H9 (cell line): ENCODE measurements at regions not wholly inside any gene's neighbourhood (a gene's known extent, or its start where the extent isn't known, plus 50 kb on each side); places are given as distances from the start of the nearest gene placed in this dataset.

Experiments used
- DNase-seq: peaks from one replicate; pipeline ENCODE4 v3.0.0-alpha.2; 2017
- H2AFZ ChIP-seq: one replicate; pipeline ENCODE4 v1.6.1; 2013; ENCODE audit warnings: mild to moderate bottlenecking, low read length, control low read depth, moderate library complexity
- H2AK5ac ChIP-seq: 2 replicates; pipeline ENCODE4 v1.6.1; 2013; ENCODE audit warnings: low read length, control low read depth, mixed read lengths; ENCODE audit not compliant: insufficient read length
- H2BK120ac ChIP-seq: one replicate; pipeline ENCODE4 v1.6.1; 2013; ENCODE audit warnings: low read depth, mild to moderate bottlenecking, low read length, control low read depth, inconsistent platforms; ENCODE audit not compliant: poor library complexity, severe bottlenecking
- H2BK12ac ChIP-seq: 2 replicates; pipeline ENCODE4 v1.6.1; 2013; ENCODE audit warnings: low read length, control low read depth, mixed read lengths, low read depth; ENCODE audit not compliant: insufficient read length
- H2BK15ac ChIP-seq: 2 replicates; pipeline ENCODE4 v1.6.1; 2013; ENCODE audit warnings: low read depth, low read length, control low read depth
- H2BK20ac ChIP-seq: one replicate; pipeline ENCODE4 v1.6.1; 2013; ENCODE audit warnings: low read depth, mild to moderate bottlenecking, low read length, control low read depth, inconsistent platforms; ENCODE audit not compliant: poor library complexity, severe bottlenecking
- H2BK5ac ChIP-seq: 2 replicates; pipeline ENCODE4 v1.6.1; 2013; ENCODE audit warnings: low read length, control low read depth, mixed read lengths; ENCODE audit not compliant: insufficient read length
- H3K14ac ChIP-seq: 2 replicates; pipeline ENCODE4 v1.6.1; 2013; ENCODE audit warnings: low read length, control low read depth; ENCODE audit not compliant: insufficient read depth
- H3K18ac ChIP-seq: 2 replicates; pipeline ENCODE4 v1.6.1; 2013; ENCODE audit warnings: low read depth, mild to moderate bottlenecking, mixed read lengths, low read length, control low read depth; ENCODE audit not compliant: insufficient read length
- H3K23ac ChIP-seq: 2 replicates; pipeline ENCODE4 v1.6.1; 2013; ENCODE audit warnings: low read length, control low read depth, mixed read lengths, low read depth; ENCODE audit not compliant: insufficient read length
- H3K23me2 ChIP-seq: 2 replicates; pipeline ENCODE4 v1.6.1; 2013; ENCODE audit warnings: low read depth, mild to moderate bottlenecking, mixed read lengths, low read length, control low read depth; ENCODE audit not compliant: insufficient read length, poor library complexity, severe bottlenecking
- H3K27ac ChIP-seq: 2 replicates; pipeline ENCODE4 v1.5.1; 2013; ENCODE audit warnings: low read length, control low read depth, mixed read lengths, low read depth; ENCODE audit not compliant: insufficient read length
- H3K27me3 ChIP-seq: 2 replicates; pipeline ENCODE4 v1.6.1; 2013; ENCODE audit warnings: low read length, control low read depth, inconsistent platforms; ENCODE audit not compliant: insufficient read depth
- H3K4ac ChIP-seq: 2 replicates; pipeline ENCODE4 v1.6.1; 2013; ENCODE audit warnings: low read depth, mild to moderate bottlenecking, control low read depth, inconsistent platforms, low read length, moderate library complexity
- H3K4me1 ChIP-seq: 2 replicates; pipeline ENCODE4 v1.6.1; 2013; ENCODE audit warnings: low read length, control low read depth, inconsistent platforms; ENCODE audit not compliant: insufficient read depth
- H3K4me2 ChIP-seq: 2 replicates; pipeline ENCODE4 v1.6.1; 2013; ENCODE audit warnings: low read length, control low read depth, mixed read lengths; ENCODE audit not compliant: insufficient read length, insufficient read depth
- H3K56ac ChIP-seq: 2 replicates; pipeline ENCODE4 v1.6.1; 2013; ENCODE audit warnings: low read depth, mild to moderate bottlenecking, mixed read lengths, low read length, control low read depth; ENCODE audit not compliant: insufficient read length
- H3K79me1 ChIP-seq: 2 replicates; pipeline ENCODE4 v1.6.1; 2013; ENCODE audit warnings: low read depth, mild to moderate bottlenecking, moderate library complexity, low read length, control low read depth, inconsistent platforms; ENCODE audit not compliant: insufficient read depth, poor library complexity, severe bottlenecking
- H3K79me2 ChIP-seq: 2 replicates; pipeline ENCODE4 v1.6.1; 2013; ENCODE audit warnings: low read length, control low read depth, inconsistent platforms; ENCODE audit not compliant: insufficient read depth
- H3K9ac ChIP-seq: 2 replicates; pipeline ENCODE4 v1.6.1; 2013; ENCODE audit warnings: low read length, control low read depth, mixed read lengths; ENCODE audit not compliant: insufficient read length; ENCODE audit errors: extremely low read depth
- H3K9me3 ChIP-seq: one replicate; pipeline ENCODE4 v1.6.1; 2013; ENCODE audit warnings: low read depth, low read length, inconsistent platforms; ENCODE audit not compliant: control insufficient read depth
- H3T11ph ChIP-seq: one replicate; pipeline ENCODE4 v1.6.1; 2013; ENCODE audit warnings: mild to moderate bottlenecking, low read length, control low read depth, inconsistent platforms
- H4K20me1 ChIP-seq: one replicate; pipeline ENCODE4 v1.6.1; 2013; ENCODE audit not compliant: control insufficient read depth, insufficient read length, insufficient read depth
- H4K5ac ChIP-seq: 2 replicates; pipeline ENCODE4 v1.6.1; 2013; ENCODE audit warnings: low read depth, mild to moderate bottlenecking, mixed read lengths, low read length, control low read depth; ENCODE audit not compliant: insufficient read length
- H4K8ac ChIP-seq: replicated peaks from 2 replicates; pipeline ENCODE4 v1.6.1; 2013; ENCODE audit warnings: low read length, control low read depth, mixed read lengths, low read depth; ENCODE audit not compliant: insufficient read length
- H4K91ac ChIP-seq: 2 replicates; pipeline ENCODE4 v1.6.1; 2013; ENCODE audit warnings: low read depth, mild to moderate bottlenecking, moderate library complexity, mixed read lengths, low read length, control low read depth; ENCODE audit not compliant: insufficient read length
- H3K27ac Mint-ChIP-seq, 3 experiments: 2 replicates in 2 of 3; 3 replicates in 1 of 3; pipeline ENCODE4 v1.8.0; 2020 to 2021; ENCODE audit warnings: mixed read lengths in 3 of 3, mild to moderate bottlenecking in 1 of 3, moderate library complexity in 1 of 3
- H3K27me3 Mint-ChIP-seq: 2 replicates; pipeline ENCODE4 v1.8.0; 2021; ENCODE audit warnings: low read depth, mild to moderate bottlenecking, moderate library complexity, mixed read lengths
- H3K36me3 Mint-ChIP-seq, 3 experiments: 2 replicates in 2 of 3; 3 replicates in 1 of 3; pipeline ENCODE4 v1.8.0; 2020 to 2021; ENCODE audit warnings: low read depth in 3 of 3, mixed read lengths in 3 of 3; ENCODE audit not compliant: insufficient read depth in 1 of 3
- H3K4me1 Mint-ChIP-seq, 2 experiments: 2 replicates each; pipeline ENCODE4 v1.8.0; 2020; ENCODE audit warnings: mixed read lengths in 2 of 2
- H3K4me3 Mint-ChIP-seq, 2 experiments: 2 replicates in 1 of 2; 3 replicates in 1 of 2; pipeline ENCODE4 v1.8.0; 2020 to 2021; ENCODE audit warnings: mild to moderate bottlenecking in 2 of 2, mixed read lengths in 2 of 2, moderate library complexity in 1 of 2
- H3K9me3 Mint-ChIP-seq, 2 experiments: 2 replicates in 1 of 2; 3 replicates in 1 of 2; pipeline ENCODE4 v1.8.0; 2020; ENCODE audit warnings: mild to moderate bottlenecking in 2 of 2, mixed read lengths in 2 of 2, moderate library complexity in 1 of 2
- WGBS: extraction: QIAGEN DNeasy Blood & Tissue Kit; methylation state at CpG from one replicate; pipeline ENCODE4 v1.1.7; 2013; ENCODE audit warnings: missing lambda C conversion rate, low lambda C conversion rate, mixed read lengths; ENCODE audit not compliant: insufficient read length; ENCODE audit errors: extremely low coverage; 5-methylcytosine and 5-hydroxymethylcytosine counted together
- TF ChIP-seq, protein P1 (sequence below): fragments of 200-600 bp; sonication (generic); conservative IDR thresholded peaks from 3 replicates; pipeline ENCODE4 v1.8.0; 2021; ENCODE audit warnings: antibody characterized with exemption, mild to moderate bottlenecking

DNA sequence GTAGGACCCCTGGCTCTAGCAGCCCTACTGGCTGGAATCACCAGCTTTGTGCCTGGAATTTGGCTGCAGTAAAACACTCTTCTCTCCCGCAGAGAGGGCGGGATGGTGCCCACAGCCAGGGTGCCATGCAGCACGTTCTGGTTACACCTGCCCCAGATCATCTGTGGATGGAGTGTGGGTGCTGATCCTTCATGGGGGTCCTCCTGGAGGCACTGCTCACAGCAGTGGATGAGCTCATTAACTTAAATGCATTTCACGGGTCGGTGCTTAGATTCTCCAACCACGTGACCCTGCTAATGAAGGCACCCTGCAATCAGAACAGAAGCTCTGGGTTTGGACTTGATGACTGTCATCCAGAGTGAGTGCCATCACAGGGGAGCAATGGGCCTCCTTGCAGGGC is 138.6 kb upstream of the AFDN start:
- DNase-seq, result no peak
- no peak overlapping the region for H3K23ac ChIP-seq
- no peak overlapping the region for H2BK5ac ChIP-seq
- H3T11ph ChIP-seq, result no peak overlapping the region
- H2AFZ ChIP-seq, result no peak overlapping the region
- H2BK120ac ChIP-seq, result no peak overlapping the region
- no peak overlapping the region for H2BK20ac ChIP-seq
- no peak overlapping the region for H3K4ac ChIP-seq
- H4K8ac ChIP-seq, result no peak overlapping the region
- no peak overlapping the region for H3K4me2 ChIP-seq
- TF ChIP-seq, protein P1, sequence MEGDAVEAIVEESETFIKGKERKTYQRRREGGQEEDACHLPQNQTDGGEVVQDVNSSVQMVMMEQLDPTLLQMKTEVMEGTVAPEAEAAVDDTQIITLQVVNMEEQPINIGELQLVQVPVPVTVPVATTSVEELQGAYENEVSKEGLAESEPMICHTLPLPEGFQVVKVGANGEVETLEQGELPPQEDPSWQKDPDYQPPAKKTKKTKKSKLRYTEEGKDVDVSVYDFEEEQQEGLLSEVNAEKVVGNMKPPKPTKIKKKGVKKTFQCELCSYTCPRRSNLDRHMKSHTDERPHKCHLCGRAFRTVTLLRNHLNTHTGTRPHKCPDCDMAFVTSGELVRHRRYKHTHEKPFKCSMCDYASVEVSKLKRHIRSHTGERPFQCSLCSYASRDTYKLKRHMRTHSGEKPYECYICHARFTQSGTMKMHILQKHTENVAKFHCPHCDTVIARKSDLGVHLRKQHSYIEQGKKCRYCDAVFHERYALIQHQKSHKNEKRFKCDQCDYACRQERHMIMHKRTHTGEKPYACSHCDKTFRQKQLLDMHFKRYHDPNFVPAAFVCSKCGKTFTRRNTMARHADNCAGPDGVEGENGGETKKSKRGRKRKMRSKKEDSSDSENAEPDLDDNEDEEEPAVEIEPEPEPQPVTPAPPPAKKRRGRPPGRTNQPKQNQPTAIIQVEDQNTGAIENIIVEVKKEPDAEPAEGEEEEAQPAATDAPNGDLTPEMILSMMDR, result no peak
- no peaks in the 10 kb centered on the region for H4K20me1 ChIP-seq
- H4K91ac ChIP-seq, result no peak overlapping the region
- H3K9ac ChIP-seq, result no peak overlapping the region
- H4K5ac ChIP-seq, result no peak overlapping the region
- no peaks in the 10 kb centered on the region for H3K79me1 ChIP-seq
- H2BK15ac ChIP-seq, result no peak overlapping the region
- H3K27me3 ChIP-seq, result no peaks in the 10 kb centered on the region
- Mint-ChIP-seq H3K4me1 (peaks cover 49 to 63% of the 10 kb centered on the region in 2 experiments), H3K27me3 (peaks cover 17% of the 10 kb centered on the region), H3K9me3 (peaks cover 4 to 5% of the 10 kb centered on the region in 2 experiments; a peak in 4 of 5 replicates), H3K27ac (no peak overlapping the region; a peak in 1 of 7 replicates), H3K4me3 (no peak overlapping the region), H3K36me3 (no peaks in the 10 kb centered on the region; a peak in 1 of 7 replicates)
- H2BK12ac ChIP-seq, result no peak overlapping the region
- H3K56ac ChIP-seq, result no peak overlapping the region
- H3K9me3 ChIP-seq, result no peaks in the 10 kb centered on the region
- no peaks in the 10 kb centered on the region for H3K23me2 ChIP-seq
- H3K79me2 ChIP-seq, result no peaks in the 10 kb centered on the region
- H3K4me1 ChIP-seq, result peaks cover 2% of the 10 kb centered on the region
- H3K14ac ChIP-seq, result no peak overlapping the region
- WGBS, result no CpG with 5 or more reads among the region's 6 CpGs
- H3K18ac ChIP-seq, result no peak overlapping the region
- no peak overlapping the region for H3K27ac ChIP-seq
- no peak overlapping the region for H2AK5ac ChIP-seq
